Endothelial cell of umbilical vein (primary cell): ENCODE measurements at regions not wholly inside any gene's neighbourhood (a gene's known extent, or its start where the extent isn't known, plus 50 kb on each side); places are given as distances from the start of the nearest gene placed in this dataset.

ENCODE experiments used
- EZH2 ChIP-seq: IDR thresholded peaks from 2 replicates; pipeline ENCODE4 v1.6.1; 2012; ENCODE audit warnings: borderline replicate concordance, low read depth, mild to moderate bottlenecking, moderate library complexity, low read length, inconsistent platforms; ENCODE audit not compliant: severe bottlenecking
- FOS ChIP-seq: IDR thresholded peaks from 2 replicates; pipeline ENCODE4 v1.6.1; 2011; ENCODE audit warnings: mild to moderate bottlenecking, low read length, moderate library complexity, borderline replicate concordance; ENCODE audit not compliant: insufficient read depth
- GATA2 ChIP-seq: IDR thresholded peaks from 2 replicates; pipeline ENCODE4 v1.7.0; 2011; ENCODE audit warnings: low read depth, mild to moderate bottlenecking, moderate library complexity, mixed read lengths, low read length; ENCODE audit not compliant: insufficient read length, insufficient read depth
- JUN ChIP-seq: IDR thresholded peaks from 2 replicates; pipeline ENCODE4 v1.6.1; 2011; ENCODE audit warnings: borderline replicate concordance, low read depth; ENCODE audit not compliant: insufficient read length, insufficient read depth
- MAX ChIP-seq: IDR thresholded peaks from 2 replicates; pipeline ENCODE4 v1.6.1; 2011; ENCODE audit not compliant: insufficient read depth, insufficient read length
- MYC ChIP-seq: IDR thresholded peaks from one replicate; pipeline ENCODE4 v1.6.1; 2011; ENCODE audit warnings: mild to moderate bottlenecking, low read depth, low read length
- POLR2A ChIP-seq: IDR thresholded peaks from 2 replicates; pipeline ENCODE4 v1.6.1; 2012; ENCODE audit warnings: low read depth, mild to moderate bottlenecking, control low read depth, low read length
- POLR2AphosphoS5 ChIP-seq: IDR thresholded peaks from 2 replicates; pipeline ENCODE4 v1.6.1; 2012; ENCODE audit warnings: low read depth, mild to moderate bottlenecking, control low read depth, low read length, moderate library complexity; ENCODE audit not compliant: insufficient read depth
- TF ChIP-seq, protein P1 (sequence below), 2 donors: IDR thresholded peaks; 1 replicate in 1 of 2; 2 replicates in 1 of 2; pipeline ENCODE4 v1.5.1; 2011; ENCODE audit warnings: low read length in 2 of 2, mild to moderate bottlenecking in 2 of 2, moderate library complexity in 2 of 2, control low read depth in 1 of 2, inconsistent platforms in 1 of 2, low read depth in 1 of 2; ENCODE audit not compliant: insufficient read depth in 1 of 2; ENCODE audit errors: extremely low read depth in 1 of 2

GRCh38 chr2:14988600-14988999 is 356.1 kb downstream of the LRATD1 start:
- TF ChIP-seq, protein P1, sequence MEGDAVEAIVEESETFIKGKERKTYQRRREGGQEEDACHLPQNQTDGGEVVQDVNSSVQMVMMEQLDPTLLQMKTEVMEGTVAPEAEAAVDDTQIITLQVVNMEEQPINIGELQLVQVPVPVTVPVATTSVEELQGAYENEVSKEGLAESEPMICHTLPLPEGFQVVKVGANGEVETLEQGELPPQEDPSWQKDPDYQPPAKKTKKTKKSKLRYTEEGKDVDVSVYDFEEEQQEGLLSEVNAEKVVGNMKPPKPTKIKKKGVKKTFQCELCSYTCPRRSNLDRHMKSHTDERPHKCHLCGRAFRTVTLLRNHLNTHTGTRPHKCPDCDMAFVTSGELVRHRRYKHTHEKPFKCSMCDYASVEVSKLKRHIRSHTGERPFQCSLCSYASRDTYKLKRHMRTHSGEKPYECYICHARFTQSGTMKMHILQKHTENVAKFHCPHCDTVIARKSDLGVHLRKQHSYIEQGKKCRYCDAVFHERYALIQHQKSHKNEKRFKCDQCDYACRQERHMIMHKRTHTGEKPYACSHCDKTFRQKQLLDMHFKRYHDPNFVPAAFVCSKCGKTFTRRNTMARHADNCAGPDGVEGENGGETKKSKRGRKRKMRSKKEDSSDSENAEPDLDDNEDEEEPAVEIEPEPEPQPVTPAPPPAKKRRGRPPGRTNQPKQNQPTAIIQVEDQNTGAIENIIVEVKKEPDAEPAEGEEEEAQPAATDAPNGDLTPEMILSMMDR (IDR thresholded peaks at IDR 0.05; ENCODE audit: extremely low read depth in 1 of 2, insufficient read depth in 1 of 2, low read depth in 1 of 2, low read length in 2 of 2): no peak
- no peak for TF ChIP-seq POLR2AphosphoS5
- no peak for TF ChIP-seq POLR2A
- no peak for TF ChIP-seq EZH2
- TF ChIP-seq JUN: no peak
- TF ChIP-seq MYC: no peak
- TF ChIP-seq GATA2: no peak
- TF ChIP-seq MAX: no peak
- TF ChIP-seq FOS: no peak
